Brain microvascular endothelial cell (primary cell): ENCODE measurements at regions not wholly inside any gene's neighbourhood (a gene's known extent, or its start where the extent isn't known, plus 50 kb on each side); places are given as distances from the start of the nearest gene placed in this dataset.

ENCODE experiments used
- DNase-seq: peaks from one replicate; pipeline ENCODE4 v3.0.0-alpha.2; 2020
- H3K27ac ChIP-seq: fragments of 250-450 bp; sonication (Bioruptor Pico); 2 replicates; pipeline ENCODE4 v1.5.1; 2020; ENCODE audit warnings: mild to moderate bottlenecking, moderate library complexity
- H3K27me3 ChIP-seq: fragments of 250-450 bp; sonication (Bioruptor Pico); replicated peaks from 2 replicates; pipeline ENCODE4 v1.5.1; 2020; ENCODE audit warnings: mild to moderate bottlenecking
- H3K36me3 ChIP-seq: fragments of 250-450 bp; sonication (Bioruptor Pico); replicated peaks from 2 replicates; pipeline ENCODE4 v1.5.1; 2020; ENCODE audit warnings: mild to moderate bottlenecking
- H3K4me3 ChIP-seq: 2 replicates; pipeline ENCODE4 v1.5.1; 2011; ENCODE audit warnings: low read depth, mild to moderate bottlenecking, control low read depth, low read length, moderate library complexity
- in situ Hi-C: cut with HindIII; loops from 2 replicates; pipeline ENCODE4 v1.10.0; 2017; ENCODE audit warnings: low sequenced_read_pairs, low pct_ligation_motif_present
- TF ChIP-seq, protein P1 (sequence below): IDR thresholded peaks from 2 replicates; pipeline ENCODE4 v1.5.1; 2011; ENCODE audit warnings: low read depth, mild to moderate bottlenecking, moderate library complexity, low read length, control low read depth, inconsistent platforms; ENCODE audit errors: missing control alignments

DNA sequence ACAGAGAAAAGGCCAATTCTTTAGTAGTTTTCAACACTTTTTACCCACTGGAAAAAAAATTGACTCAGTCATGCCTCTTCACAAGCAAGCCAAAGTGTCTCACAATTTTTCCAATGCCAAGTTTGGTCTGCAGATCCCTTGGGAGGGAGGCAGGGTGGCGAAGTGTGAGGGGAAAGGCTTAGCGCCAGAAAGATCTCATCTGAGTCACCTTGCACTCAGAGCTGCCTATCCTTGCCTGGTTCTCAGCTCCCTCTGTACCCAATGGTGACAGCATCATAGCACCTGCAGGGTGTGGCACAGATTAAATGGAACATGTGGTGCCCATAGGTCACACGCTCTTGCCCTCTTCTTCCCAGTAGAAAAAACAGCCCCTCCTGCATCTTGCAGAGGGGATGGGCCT, 55.2 kb upstream of the GYPC start:
- in situ Hi-C loops, result no loop called here

DNA sequence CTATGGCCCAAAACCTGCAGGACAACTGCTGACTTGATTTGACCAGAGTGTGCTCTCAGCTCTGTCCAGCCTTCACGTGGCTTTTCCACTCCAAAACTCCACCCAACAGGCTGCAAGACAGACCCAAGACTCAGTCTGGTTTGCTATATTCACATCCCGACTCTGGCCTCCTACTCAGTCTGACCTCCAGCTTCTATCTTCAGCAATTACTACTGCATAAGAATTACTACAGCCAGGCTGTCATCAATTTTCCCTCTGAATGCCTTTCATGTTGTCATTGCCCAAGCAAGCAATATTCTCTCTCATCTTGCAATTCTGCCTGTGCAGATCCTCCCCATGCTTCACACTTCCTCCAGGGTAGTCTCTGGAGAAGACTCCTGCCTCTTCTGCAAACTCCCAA, 53.6 kb upstream of the GYPC start:
- Histone ChIP-seq H3K36me3 (no peaks in the 10 kb centered on the region), H3K27ac (no peak overlapping the region)
- in situ Hi-C loops, result no loop called here

More for the DNA sequence above, 55.2 kb upstream of the GYPC start:
- no peak for DNase-seq
- TF ChIP-seq, protein P1, sequence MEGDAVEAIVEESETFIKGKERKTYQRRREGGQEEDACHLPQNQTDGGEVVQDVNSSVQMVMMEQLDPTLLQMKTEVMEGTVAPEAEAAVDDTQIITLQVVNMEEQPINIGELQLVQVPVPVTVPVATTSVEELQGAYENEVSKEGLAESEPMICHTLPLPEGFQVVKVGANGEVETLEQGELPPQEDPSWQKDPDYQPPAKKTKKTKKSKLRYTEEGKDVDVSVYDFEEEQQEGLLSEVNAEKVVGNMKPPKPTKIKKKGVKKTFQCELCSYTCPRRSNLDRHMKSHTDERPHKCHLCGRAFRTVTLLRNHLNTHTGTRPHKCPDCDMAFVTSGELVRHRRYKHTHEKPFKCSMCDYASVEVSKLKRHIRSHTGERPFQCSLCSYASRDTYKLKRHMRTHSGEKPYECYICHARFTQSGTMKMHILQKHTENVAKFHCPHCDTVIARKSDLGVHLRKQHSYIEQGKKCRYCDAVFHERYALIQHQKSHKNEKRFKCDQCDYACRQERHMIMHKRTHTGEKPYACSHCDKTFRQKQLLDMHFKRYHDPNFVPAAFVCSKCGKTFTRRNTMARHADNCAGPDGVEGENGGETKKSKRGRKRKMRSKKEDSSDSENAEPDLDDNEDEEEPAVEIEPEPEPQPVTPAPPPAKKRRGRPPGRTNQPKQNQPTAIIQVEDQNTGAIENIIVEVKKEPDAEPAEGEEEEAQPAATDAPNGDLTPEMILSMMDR, result no peak
- Histone ChIP-seq H3K27me3 (no peaks in the 10 kb centered on the region), H3K27ac (no peak overlapping the region), H3K36me3 (no peaks in the 10 kb centered on the region), H3K4me3 (no peak overlapping the region)

More for the DNA sequence above, 53.6 kb upstream of the GYPC start:
- DNase-seq, result no peak
- TF ChIP-seq, protein P1, result no peak
- no peaks in the 10 kb centered on the region for H3K27me3 ChIP-seq
- H3K4me3 ChIP-seq, result no peak overlapping the region
